HG03045 (cell line): ENCODE measurements at regions not wholly inside any gene's neighbourhood (a gene's known extent, or its start where the extent isn't known, plus 50 kb on each side); places are given as distances from the start of the nearest gene placed in this dataset.
"Not testable (repeated sequence)": the region's sequence is repeated elsewhere in the genome, so short reads cannot be mapped to it uniquely, and the experiment has no call there.

Experiments
- ATAC-seq: cut with Tn5 transposase; IDR thresholded peaks from one replicate; pipeline ENCODE4 v1.9.1; 2021; ENCODE audit warnings: mild to moderate bottlenecking, moderate library complexity; ENCODE audit not compliant: unreplicated experiment

GRCh38 chr9:31061592-31061991 is 1322.9 kb upstream of the ACO1 start:
- ATAC-seq: not testable (repeated sequence)

GRCh38 chr9:31065691-31066090 is 1318.8 kb upstream of the ACO1 start:
- ATAC-seq: no peak

- no peak for ATAC-seq
These were observed 1317.0 kb upstream of the ACO1 start for GRCh38 chr9:31067418-31067817.

GRCh38 chr9:31071606-31072286 is 1312.7 kb upstream of the ACO1 start:
- no peak for ATAC-seq

GRCh38 chr9:31078175-31078574 is 1306.3 kb upstream of the ACO1 start:
- peak; percentile 78 for ATAC-seq

- ATAC-seq: no peak
These were observed 1300.1 kb upstream of the ACO1 start for GRCh38 chr9:31084350-31084749.

GRCh38 chr9:31089549-31090221 is 1294.8 kb upstream of the ACO1 start:
- ATAC-seq: no peak

- ATAC-seq: no peak
These were observed 1284.1 kb upstream of the ACO1 start for GRCh38 chr9:31100311-31100710.

GRCh38 chr9:31103836-31104235 is 1280.6 kb upstream of the ACO1 start:
- no peak for ATAC-seq

- no peak for ATAC-seq
These were observed 1280.2 kb upstream of the ACO1 start for GRCh38 chr9:31104249-31104648.

GRCh38 chr9:31112491-31112890 is 1272.0 kb upstream of the ACO1 start:
- ATAC-seq: no peak

GRCh38 chr9:31114346-31114745 is 1270.1 kb upstream of the ACO1 start:
- no peak for ATAC-seq

GRCh38 chr9:31119890-31120454 is 1264.5 kb upstream of the ACO1 start:
- ATAC-seq: peak; percentile 80

GRCh38 chr9:31124389-31124788 is 1260.1 kb upstream of the ACO1 start:
- ATAC-seq: no peak

- ATAC-seq: no peak
These were observed 1248.9 kb upstream of the ACO1 start for GRCh38 chr9:31135567-31135966.

GRCh38 chr9:31136524-31136923 is 1247.9 kb upstream of the ACO1 start:
- ATAC-seq: no peak

- ATAC-seq: no peak
These were observed 1247.0 kb upstream of the ACO1 start for GRCh38 chr9:31137176-31138160.

GRCh38 chr9:31140316-31140715 is 1244.1 kb upstream of the ACO1 start:
- no peak for ATAC-seq

GRCh38 chr9:31142456-31142855 is 1242.0 kb upstream of the ACO1 start:
- no peak for ATAC-seq

- no peak for ATAC-seq
These were observed 1239.8 kb upstream of the ACO1 start for GRCh38 chr9:31144614-31145013.

GRCh38 chr9:31146485-31147166 is 1237.8 kb upstream of the ACO1 start:
- peak; percentile 91 for ATAC-seq
